GM12878 (cell line): ENCODE measurements at regions not wholly inside any gene's neighbourhood (a gene's known extent, or its start where the extent isn't known, plus 50 kb on each side); places are given as distances from the start of the nearest gene placed in this dataset.

ENCODE experiments used
- ATAC-seq: fragments of 200-7000 bp; cut with Tn5 transposase; 3 replicates; pipeline ENCODE4 v1.9.1; 2020; ENCODE audit warnings: mild to moderate bottlenecking, moderate library complexity
- BruUV-seq: library from RNA; stranded (reverse); fragments of 400-500 nt; replicated peaks from 2 replicates; lab custom pipeline; 2021; lab: Mats Ljungman, UMichigan
- CTCF ChIA-PET: fragments of 300-600 bp; sonication (Branson Sonifier 250); formaldehyde crosslinking; extraction: SDS; loops from one replicate; lab custom pipeline; 2021; ENCODE audit warnings: inconsistent platforms; lab: Yijun Ruan, JAX
- POLR2A ChIA-PET: fragments of 350-600 bp; formaldehyde crosslinking; extraction: SDS; loops from one replicate; lab custom pipeline; 2021; ENCODE audit warnings: inconsistent platforms; lab: Charles Lee
- RAD21 ChIA-PET: fragments of 300-600 bp; sonication (Branson Sonifier 250); formaldehyde crosslinking; loops from one replicate; lab custom pipeline; 2023; ENCODE audit warnings: antibody characterized with exemption; ENCODE audit not compliant: unreplicated experiment; lab: Charles Lee
- SMC1A ChIA-PET: fragments of 300-600 bp; sonication (Branson Sonifier 250); formaldehyde crosslinking; loops from one replicate; lab custom pipeline; 2023; ENCODE audit not compliant: unreplicated experiment, uncharacterized antibody; lab: Charles Lee
- DNase-seq: peaks from one replicate; pipeline ENCODE4 v3.0.0-alpha.2; 2011; ENCODE audit warnings: low read depth, low spot score
- FAIRE-seq: peaks from 3 replicates; lab custom pipeline; 2011; peaks lifted over from hg19 to GRCh38; lab: Jason Lieb, UNC
- H2AFZ ChIP-seq: 2 replicates; pipeline ENCODE4 v1.6.0; 2011; ENCODE audit warnings: low read depth, low read length, control low read depth; ENCODE audit not compliant: control insufficient read depth
- H3K27ac ChIP-seq: 2 replicates; pipeline ENCODE4 v1.5.1; 2011; ENCODE audit warnings: control low read depth; ENCODE audit not compliant: control insufficient read depth, insufficient read depth
- H3K27me3 ChIP-seq, 2 experiments: replicated peaks in 1 of 2; 2 replicates each; pipeline versions ENCODE4 v1.6.0 to v1.6.1; 2011; ENCODE audit warnings: low read length in 1 of 2; ENCODE audit not compliant: control insufficient read depth in 2 of 2, insufficient read depth in 2 of 2
- H3K36me3 ChIP-seq, 2 experiments: 2 replicates each; pipeline ENCODE4 v1.5.1; 2011; ENCODE audit warnings: low read length in 1 of 2; ENCODE audit not compliant: control insufficient read depth in 2 of 2, insufficient read depth in 2 of 2
- H3K4me1 ChIP-seq: 2 replicates; pipeline ENCODE4 v1.6.1; 2011; ENCODE audit warnings: mild to moderate bottlenecking, low read length, moderate library complexity, mixed read lengths; ENCODE audit not compliant: control insufficient read depth, insufficient read depth
- H3K4me2 ChIP-seq: 2 replicates; pipeline ENCODE4 v1.6.0; 2011; ENCODE audit warnings: control low read depth; ENCODE audit not compliant: control insufficient read depth, insufficient read depth
- H3K4me3 ChIP-seq: fragments of 200-600 bp; sonication (generic); 2 replicates; pipeline ENCODE4 v1.5.1; 2016
- H3K79me2 ChIP-seq: 2 replicates; pipeline ENCODE4 v1.6.0; 2011; ENCODE audit warnings: low read length; ENCODE audit not compliant: control insufficient read depth, insufficient read depth
- H3K9ac ChIP-seq: 2 replicates; pipeline ENCODE4 v1.8.0; 2011; ENCODE audit warnings: low read length, control low read depth, mixed read lengths; ENCODE audit not compliant: control insufficient read depth, insufficient read depth
- H3K9me3 ChIP-seq: replicated peaks from 3 replicates; pipeline ENCODE4 v1.5.1; 2011; ENCODE audit warnings: mild to moderate bottlenecking, low read length; ENCODE audit not compliant: control insufficient read depth, insufficient read depth
- H4K20me1 ChIP-seq: 2 replicates; pipeline ENCODE4 v1.6.0; 2011; ENCODE audit not compliant: control insufficient read depth, insufficient read depth
- ASH2L ChIP-seq: fragments of 300-600, 200-600 bp; sonication (generic); IDR thresholded peaks from 2 replicates; pipeline ENCODE4 v1.6.1; 2017; ENCODE audit warnings: low read depth, mild to moderate bottlenecking, borderline replicate concordance
- BMI1 ChIP-seq: fragments of 450-650 bp; IDR thresholded peaks from 2 replicates; pipeline ENCODE4 v1.6.1; 2016; ENCODE audit warnings: mild to moderate bottlenecking, moderate library complexity, borderline replicate concordance
- JUNB ChIP-seq: IDR thresholded peaks from 2 replicates; pipeline ENCODE4 v1.6.1; 2016; ENCODE audit warnings: antibody characterized with exemption, mild to moderate bottlenecking
- JUND ChIP-seq: IDR thresholded peaks from 2 replicates; pipeline ENCODE4 v1.6.1; 2012; ENCODE audit warnings: low read depth, mild to moderate bottlenecking, low read length, improper control_type of control experiment, moderate library complexity
- PRDM15 ChIP-seq: fragments of 450-650 bp; formaldehyde crosslinking; IDR thresholded peaks from 2 replicates; pipeline ENCODE4 v1.4.0; 2020; ENCODE audit warnings: mild to moderate bottlenecking, moderate library complexity
- RAD21 ChIP-seq: IDR thresholded peaks from 2 replicates; pipeline ENCODE4 v1.6.1; 2011; ENCODE audit warnings: mild to moderate bottlenecking, low read depth, low read length, moderate library complexity; ENCODE audit not compliant: insufficient read depth
- SKIL ChIP-seq: fragments of 450-650 bp; IDR thresholded peaks from 2 replicates; pipeline ENCODE4 v1.6.1; 2017; ENCODE audit warnings: mild to moderate bottlenecking, low read depth, inconsistent platforms; ENCODE audit not compliant: poor library complexity, severe bottlenecking
- SREBF1 ChIP-seq: IDR thresholded peaks from 2 replicates; pipeline ENCODE4 v1.6.1; 2012; ENCODE audit warnings: mild to moderate bottlenecking, low read length
- TBL1XR1 ChIP-seq: IDR thresholded peaks from 2 replicates; pipeline ENCODE4 v1.6.1; 2012; ENCODE audit warnings: low read depth, low read length, improper control_type of control experiment
- ZBED1 ChIP-seq: IDR thresholded peaks from 2 replicates; pipeline ENCODE4 v1.6.1; 2016; ENCODE audit warnings: borderline replicate concordance
- ZNF24 ChIP-seq: fragments of 450-650 bp; IDR thresholded peaks from 2 replicates; pipeline ENCODE4 v1.6.1; 2017; ENCODE audit warnings: antibody characterized with exemption, mild to moderate bottlenecking
- ZNF592 ChIP-seq: fragments of 450-650 bp; IDR thresholded peaks from 2 replicates; pipeline ENCODE4 v1.6.1; 2017; ENCODE audit warnings: mild to moderate bottlenecking, moderate library complexity
- WGBS: methylation state at CpG from one replicate; pipeline ENCODE4 v1.1.6; 2016; ENCODE audit warnings: low lambda C conversion rate; ENCODE audit not compliant: insufficient replicate concordance, insufficient coverage; ENCODE audit errors: missing lambda C conversion rate; 5-methylcytosine and 5-hydroxymethylcytosine counted together
- in situ Hi-C: fragments of 300-500 bp; cut with MboI; formaldehyde crosslinking; loops from 9 replicates; pipeline ENCODE4 v1.14.3; 2018; ENCODE audit warnings: mixed read lengths
- intact Hi-C: fragments of 100-400 bp; cut with micrococcal nuclease; formaldehyde crosslinking; loops from one replicate; pipeline ENCODE4 v1.14.2; 2022; ENCODE audit not compliant: unreplicated experiment

- no peak for TF ChIP-seq TBL1XR1
These were observed 431.0 kb upstream of the ADGRL4 start (continued) for GRCh38 chr1:79437540-79437939.

GRCh38 chr1:79431340-79431739, 424.8 kb upstream of the ADGRL4 start:
- H3K27ac ChIP-seq = no peak overlapping the region
- DNase-seq = no peak
- BruUV-seq = no TSS peak
- POLR2A ChIA-PET = no interaction called here
- no peaks in the 10 kb centered on the region for H4K20me1 ChIP-seq
- intact Hi-C loops = no loop called here
- no peak for FAIRE-seq
- no peak overlapping the region for H3K9ac ChIP-seq
- no peak overlapping the region for H3K4me3 ChIP-seq
- whole genome bisulfite sequencing = 2% methylated on average over 2 of the region's 2 CpGs
- SMC1A ChIA-PET = no interaction called here
- no peaks in the 10 kb centered on the region for H3K36me3 ChIP-seq
- in situ Hi-C loops = no loop called here
- no peak overlapping the region for H2AFZ ChIP-seq
- H3K27me3 ChIP-seq = no peaks in the 10 kb centered on the region; a peak in 1 of 4 replicates
- RAD21 ChIA-PET = no interaction called here
- H3K9me3 ChIP-seq = no peaks in the 10 kb centered on the region
- H3K79me2 ChIP-seq = no peaks in the 10 kb centered on the region
- H3K4me1 ChIP-seq = no peaks in the 10 kb centered on the region
- no peak for ATAC-seq
- CTCF ChIA-PET = no interaction called here
- H3K4me2 ChIP-seq = no peak overlapping the region
- TF ChIP-seq ZNF24 (no peak), PRDM15 (CRISPR knock-in tag) (no peak), JUND (no peak), JUNB (no peak), ZNF592 (no peak), ASH2L (no peak), ZBED1 (no peak), BMI1 (no peak), SKIL (no peak), SREBF1 (no peak), RAD21 (peak; percentile 28; the same call in 1 of the 2 replicates)
